Stimulated activated CD8-positive, alpha-beta memory T cell treated with anti-CD3 and anti-CD28 coated beads, Interleukin-15, amount 100 ng/mL, for 24 hours (primary cell): ENCODE measurements at regions not wholly inside any gene's neighbourhood (a gene's known extent, or its start where the extent isn't known, plus 50 kb on each side); places are given as distances from the start of the nearest gene placed in this dataset.
"Not testable (repeated sequence)": the region's sequence is repeated elsewhere in the genome, so short reads cannot be mapped to it uniquely, and the experiment has no call there.

Experiments
- DNase-seq: peaks from one replicate; pipeline ENCODE4 v3.0.0-alpha.2; 2020; ENCODE audit warnings: low read depth

DNA sequence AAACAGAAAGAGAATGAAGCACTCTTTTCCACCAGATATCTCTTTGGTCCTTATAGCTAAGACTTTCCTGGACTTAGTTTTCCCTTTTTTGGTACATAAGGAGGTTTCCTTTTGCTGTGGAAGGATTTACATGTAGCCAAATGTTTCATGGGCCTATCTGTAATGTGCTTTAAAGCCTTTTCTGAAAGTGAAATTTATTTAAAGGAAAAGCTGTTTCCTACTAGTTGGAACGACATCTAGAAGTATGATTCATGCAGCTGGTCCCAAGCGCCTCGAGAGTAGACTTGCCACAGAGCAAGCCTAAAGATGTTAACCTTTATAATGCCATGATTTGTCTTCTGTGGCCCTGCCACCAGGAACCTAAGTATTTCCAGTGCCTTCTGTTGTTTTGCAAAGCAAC, 390.3 kb downstream of the DLEU7 start:
- no peak for DNase-seq

- DNase-seq: no peak
Measured at GRCh38 chr13:50456111-50456510, 387.4 kb downstream of the DLEU7 start.

DNA sequence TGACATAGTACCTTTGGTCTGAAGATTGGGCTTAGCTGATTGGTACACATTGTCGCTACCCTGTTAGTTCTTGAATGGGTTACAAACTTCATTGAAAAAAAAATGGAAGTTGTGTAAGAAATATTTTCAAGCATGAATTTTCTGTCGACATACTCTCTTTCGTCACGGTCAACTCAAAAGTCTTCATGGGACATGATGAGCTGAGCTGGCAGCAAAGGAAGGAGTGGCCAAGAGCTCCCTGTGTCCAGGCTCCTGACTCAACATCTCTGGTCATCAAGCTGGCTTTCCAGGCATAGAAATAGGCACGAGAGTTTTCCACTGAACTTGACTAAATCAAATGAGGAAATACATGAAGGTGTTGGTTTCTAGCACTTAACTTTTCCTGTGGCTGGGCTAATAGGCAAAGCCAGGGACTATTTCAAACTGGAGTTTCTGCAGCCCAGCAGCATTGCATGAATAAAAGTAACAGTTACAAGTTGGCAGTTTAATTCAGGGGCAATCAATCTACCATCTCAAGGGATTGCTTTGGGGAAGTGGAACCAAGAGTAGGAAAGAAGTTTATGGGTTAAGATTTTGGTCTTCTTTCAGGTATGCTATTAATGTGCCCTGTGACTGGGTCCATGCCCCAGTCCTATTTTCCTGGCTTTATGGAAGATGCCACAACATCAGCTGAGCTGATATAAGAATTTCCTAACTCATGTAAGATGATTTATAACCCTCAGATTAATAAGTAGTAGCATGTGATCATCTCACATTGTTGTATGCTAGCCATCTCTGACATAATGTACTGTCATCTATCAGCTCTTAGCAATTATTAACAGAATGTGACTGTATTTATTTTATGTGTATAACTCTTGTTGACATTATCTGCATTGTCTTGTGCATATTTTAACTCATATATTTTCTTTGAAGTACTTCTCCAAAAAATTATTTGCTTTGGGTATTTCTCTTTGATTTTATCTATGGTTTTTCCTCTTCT, 385.8 kb downstream of the DLEU7 start:
- DNase-seq: no peak

DNA sequence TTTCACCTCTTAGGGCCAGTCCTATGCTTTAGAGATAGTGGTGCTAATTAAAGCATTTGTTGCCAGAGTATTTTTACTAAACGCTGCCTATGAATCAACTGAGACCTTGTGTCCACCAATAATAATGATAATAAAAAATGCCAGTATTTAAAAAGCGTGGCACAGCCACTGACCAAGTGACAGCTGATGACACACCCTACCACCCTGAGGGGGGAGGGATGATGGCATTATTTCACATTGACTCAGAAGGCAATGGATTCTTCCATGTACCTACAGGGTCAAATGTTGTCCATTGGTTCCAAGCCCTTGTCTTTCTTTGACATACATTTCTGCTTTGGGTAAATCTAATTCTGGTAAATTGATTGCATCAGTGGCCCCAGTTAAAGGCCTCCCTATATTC, 384.4 kb downstream of the DLEU7 start:
- DNase-seq: no peak

GRCh38 chr13:50459658-50460057, 383.8 kb downstream of the DLEU7 start:
- DNase-seq: no peak

- no peak for DNase-seq
Measured at GRCh38 chr13:50460358-50460757, 383.1 kb downstream of the DLEU7 start.

DNA sequence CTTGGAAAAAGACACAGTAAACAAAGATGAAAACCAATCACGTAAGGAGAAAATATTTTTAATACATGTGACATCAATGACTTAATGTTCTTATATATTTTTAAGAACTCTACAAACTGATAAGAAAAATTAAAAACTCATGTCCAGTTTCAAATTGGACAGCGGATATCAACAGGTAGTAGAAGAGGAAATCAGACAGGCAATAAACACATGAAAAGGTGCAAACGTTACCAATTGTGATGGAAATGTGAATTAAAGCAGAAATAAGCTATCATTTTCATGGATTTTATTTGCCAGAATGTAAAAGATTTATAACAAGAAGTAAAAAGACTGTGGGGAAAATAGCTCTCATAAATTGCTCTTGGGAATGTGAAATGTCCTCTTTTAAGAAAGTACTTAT, 382.3 kb downstream of the DLEU7 start:
- no peak for DNase-seq

DNA sequence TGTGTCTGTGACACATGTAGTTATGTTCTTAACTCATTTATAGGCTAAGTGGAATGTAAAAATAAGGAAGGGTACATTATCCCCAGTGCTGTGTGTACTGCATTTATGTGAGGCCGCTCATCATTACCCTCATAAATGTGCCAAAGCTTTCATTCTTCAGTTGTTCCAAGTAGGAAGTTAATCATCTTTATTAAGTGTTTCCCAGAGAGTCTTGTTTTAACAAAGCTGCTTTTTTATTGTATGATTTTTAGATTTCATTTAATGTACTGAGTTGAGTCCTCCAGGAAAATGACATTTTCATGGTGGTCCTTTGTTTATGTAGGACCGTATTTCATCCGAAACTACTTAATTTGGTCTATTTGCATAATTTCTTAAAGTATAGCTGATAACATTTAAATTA, 379.8 kb downstream of the DLEU7 start:
- DNase-seq: no peak

DNA sequence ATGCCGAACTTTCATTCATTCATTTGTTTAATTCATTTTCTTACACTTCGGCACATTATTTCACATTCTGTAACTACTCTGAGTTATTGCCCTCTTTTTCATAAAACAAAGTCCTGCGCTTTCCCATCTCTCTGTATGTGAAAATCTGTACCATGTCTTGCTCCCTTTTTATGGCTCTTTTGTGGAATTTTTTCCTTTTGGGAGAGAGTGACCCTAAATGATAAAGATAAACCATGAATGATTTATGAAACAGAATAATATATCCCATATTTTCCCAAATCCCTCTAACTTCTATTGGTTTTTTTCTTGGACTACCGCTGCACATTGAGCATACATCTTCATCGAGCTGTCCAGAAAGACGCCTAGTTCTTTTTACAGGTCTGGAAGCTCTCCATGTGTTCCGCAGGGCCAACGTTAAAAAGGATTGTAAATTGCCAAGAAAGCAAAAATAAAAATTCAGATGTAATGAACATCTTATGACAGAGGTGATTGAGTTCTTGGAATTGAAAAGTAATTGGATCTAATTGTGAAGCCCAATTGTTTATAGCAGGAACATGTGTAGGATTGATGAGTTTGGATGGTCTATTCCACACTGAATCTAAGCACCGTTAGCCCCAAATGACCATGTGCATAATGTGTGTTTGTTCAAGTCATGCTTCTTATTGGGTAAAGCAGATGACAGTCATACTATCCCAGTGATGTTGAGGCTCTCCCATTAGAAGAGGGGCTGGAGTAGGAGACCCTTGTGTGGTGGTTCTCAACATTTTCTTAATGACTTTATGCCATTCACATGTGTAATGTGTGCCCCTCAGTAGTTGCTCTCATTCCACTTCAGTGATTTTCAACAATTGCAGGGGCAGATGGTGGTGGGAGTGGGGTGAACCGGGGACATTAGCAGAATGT, 378.9 kb downstream of the DLEU7 start:
- no peak for DNase-seq

GRCh38 chr13:50466456-50466855, 377.0 kb downstream of the DLEU7 start:
- no peak for DNase-seq

GRCh38 chr13:50467156-50468110, 376.1 kb downstream of the DLEU7 start:
- no peak for DNase-seq

DNA sequence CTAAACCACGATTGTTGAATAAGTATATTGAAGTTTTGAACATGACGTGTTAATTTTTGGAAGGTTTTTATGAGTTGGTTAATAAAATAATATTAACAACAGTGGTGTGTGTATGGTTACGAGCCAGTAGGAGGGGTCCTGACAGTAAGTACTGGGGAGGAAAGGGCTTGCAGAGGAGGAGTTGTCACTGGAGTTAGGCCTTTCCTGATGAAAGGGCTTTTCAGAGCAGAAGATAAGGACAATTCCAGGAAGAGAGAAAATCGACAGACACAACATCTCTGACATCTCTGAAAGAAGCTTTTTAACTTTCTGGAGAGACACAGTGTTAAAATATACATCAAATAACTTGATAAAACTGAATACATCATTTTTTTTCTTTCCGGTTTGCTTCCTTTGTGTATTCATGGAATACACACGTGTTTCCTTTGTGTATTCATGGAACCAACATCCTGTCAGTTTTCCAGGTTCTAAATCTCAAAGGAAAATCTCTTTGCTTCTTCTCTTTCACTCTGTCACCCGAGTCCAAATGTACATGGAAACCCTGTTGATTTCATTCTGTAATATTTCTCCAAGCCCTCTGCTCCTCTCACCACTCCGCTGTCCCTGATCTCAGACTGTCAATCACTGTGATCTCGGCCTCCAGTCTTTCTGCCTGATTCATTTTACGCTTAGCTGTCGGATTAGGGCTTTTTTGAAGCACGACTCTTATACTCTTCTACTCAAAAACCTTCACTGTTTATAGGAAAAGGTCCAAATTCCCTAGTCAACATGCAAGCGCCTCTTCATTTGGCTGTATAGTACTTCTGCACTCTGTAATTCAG, 374.4 kb downstream of the DLEU7 start:
- DNase-seq: no peak

- DNase-seq: not testable (repeated sequence)
Measured at GRCh38 chr13:50473050-50473449, 370.4 kb downstream of the DLEU7 start.

DNA sequence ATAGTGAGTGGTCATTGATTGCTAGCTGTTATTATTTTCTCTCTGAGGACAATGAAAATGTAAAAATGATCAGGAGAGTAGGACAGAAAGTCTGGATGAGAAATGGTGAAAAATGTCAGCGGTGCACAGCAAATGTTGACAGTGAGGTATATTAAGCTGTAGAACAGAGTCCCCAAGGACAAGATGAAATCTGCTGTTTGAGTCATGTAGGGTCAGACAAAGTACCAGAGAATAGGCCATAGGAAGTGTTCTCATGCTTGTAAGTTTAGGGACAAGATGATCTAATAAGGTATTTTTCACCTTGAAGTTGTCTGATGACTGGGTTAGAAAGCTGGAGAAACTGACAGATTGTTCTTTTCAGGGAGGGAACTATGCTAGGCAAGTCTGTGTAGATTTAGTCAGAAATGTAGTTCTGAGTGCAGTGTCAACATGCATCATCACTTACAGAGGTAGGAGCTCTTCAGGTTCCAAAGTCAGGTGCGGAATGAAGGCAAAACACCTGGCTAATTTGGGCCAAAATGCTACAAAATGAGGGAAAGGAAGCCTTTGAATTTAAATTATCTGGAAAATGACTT, 369.3 kb downstream of the DLEU7 start:
- no peak for DNase-seq

- no peak for DNase-seq
Measured at GRCh38 chr13:50476577-50477285, 366.8 kb downstream of the DLEU7 start.

GRCh38 chr13:50481936-50482335, 361.6 kb downstream of the DLEU7 start:
- no peak for DNase-seq

DNA sequence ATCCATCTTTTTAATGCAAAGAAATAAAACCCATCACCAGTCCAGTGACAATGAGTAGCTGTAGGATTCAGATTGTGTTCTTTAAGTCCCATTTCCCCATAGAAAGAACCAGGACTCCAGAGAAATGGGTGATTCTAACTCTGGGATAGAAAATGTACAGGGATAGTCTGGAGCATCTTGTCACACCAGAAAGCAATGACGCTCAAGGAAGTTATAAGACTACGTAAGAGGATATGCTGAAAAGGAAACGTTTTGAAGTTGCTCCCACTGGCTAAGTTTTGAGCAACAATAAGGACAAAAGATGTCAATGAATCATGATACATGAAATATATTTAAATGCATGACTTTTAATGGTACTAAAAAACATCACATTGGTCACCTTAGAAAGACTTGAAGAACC, 360.1 kb downstream of the DLEU7 start:
- DNase-seq: no peak

DNA sequence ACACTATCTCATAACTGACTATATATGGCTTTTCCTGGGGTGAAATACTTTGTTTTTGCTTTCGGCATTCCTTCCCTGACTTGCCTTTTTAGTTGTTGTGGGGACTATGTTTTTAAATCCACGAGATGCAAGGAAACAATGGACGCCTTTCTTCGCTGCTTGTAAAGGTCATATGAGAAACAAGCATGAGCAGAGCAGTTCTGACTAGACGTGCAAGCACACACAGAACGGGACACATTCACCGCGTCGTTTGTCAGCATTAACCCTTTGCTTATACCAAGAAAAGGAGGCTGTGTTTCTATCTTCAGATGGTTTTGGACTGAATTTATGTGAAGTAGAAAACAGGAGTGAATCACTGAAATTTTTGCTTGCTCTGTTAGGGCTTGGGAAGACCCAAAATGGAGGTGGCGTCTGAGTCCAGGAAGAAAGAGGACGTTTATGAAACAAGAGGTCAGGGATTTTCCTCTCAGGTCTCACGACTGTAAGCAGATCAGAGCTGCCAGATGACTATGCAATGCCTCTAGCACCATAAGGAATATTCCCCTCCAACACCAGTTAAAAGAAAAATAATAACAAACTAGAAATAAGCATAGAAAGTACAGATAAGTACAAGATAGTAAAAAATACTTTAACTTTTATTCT, 358.9 kb downstream of the DLEU7 start:
- DNase-seq: no peak
